HG02970 (cell line): ENCODE measurements at regions not wholly inside any gene's neighbourhood (a gene's known extent, or its start where the extent isn't known, plus 50 kb on each side); places are given as distances from the start of the nearest gene placed in this dataset.

ENCODE experiments used
- ATAC-seq: cut with Tn5 transposase; IDR thresholded peaks from one replicate; pipeline ENCODE4 v1.9.1; 2021; ENCODE audit warnings: mild to moderate bottlenecking, moderate library complexity, moderate number of reproducible peaks; ENCODE audit not compliant: unreplicated experiment, low FRiP score

DNA sequence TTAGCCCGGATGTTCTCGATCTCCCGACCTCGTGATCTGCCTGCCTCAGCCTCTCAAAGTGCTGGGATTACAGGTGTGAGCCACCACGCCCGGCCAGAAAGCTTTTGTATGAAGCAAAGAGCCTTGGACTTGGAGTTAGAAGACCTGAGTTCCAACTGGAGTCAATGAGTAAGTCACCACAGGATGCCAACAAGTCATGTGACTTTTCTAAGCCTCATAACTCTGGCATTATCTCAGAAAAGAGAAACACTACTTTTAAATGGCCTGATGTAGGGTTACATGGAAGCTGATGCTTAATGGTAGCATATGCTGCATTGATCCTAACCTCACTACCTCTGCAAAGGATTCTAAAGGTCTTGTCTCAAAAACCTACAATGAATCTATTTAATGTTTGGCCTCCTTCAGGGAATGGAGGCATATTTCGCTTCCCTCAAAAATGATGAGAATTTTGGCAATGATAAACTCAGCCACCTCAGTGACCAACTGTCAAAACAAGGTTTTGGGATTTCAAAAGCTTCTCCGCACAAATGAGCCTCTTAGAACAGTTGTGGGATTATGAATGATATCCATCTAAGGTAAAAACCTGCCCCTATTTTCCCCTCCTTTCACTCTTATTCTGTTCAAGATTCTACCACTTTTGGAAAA lies 236.8 kb downstream of the ACTL7B start:
- no peak for ATAC-seq

DNA sequence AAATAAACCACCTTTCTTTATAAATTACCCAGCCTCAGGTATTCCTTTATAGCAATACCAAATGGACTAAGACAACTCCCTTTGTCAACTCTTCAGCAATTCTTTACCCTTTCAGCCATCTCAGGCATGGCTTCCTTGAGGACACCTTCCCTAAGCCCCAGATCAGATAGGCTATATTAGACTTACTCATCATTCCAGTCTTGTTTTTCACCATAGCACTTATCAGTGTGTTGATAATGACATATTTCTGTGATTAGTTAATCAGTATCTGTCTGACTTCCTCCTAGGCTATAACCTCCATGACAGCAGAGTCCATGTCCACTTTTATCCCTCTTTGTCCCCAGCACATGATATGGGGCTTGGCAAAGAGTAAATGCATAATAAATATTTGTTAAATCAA lies 238.1 kb downstream of the ACTL7B start:
- ATAC-seq = no peak

DNA sequence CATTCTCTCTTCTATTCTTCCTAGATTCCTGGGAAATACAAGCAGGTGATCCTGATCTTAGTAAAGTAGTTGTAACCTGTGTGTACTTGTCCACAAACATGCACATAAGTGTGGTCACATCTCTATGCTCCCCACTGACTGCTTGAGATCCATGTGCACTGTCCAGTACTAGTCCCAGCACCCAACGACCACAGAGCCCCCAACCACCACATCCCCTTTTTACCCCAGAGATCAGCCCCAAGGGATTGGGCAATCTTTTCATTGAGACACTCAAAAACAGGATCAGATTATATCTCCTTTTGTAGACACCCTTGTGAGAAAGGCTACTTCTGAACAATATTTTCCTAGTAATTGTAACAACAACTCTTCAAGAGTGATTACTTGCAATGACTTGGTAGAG lies 240.6 kb downstream of the ACTL7B start:
- no peak for ATAC-seq

DNA sequence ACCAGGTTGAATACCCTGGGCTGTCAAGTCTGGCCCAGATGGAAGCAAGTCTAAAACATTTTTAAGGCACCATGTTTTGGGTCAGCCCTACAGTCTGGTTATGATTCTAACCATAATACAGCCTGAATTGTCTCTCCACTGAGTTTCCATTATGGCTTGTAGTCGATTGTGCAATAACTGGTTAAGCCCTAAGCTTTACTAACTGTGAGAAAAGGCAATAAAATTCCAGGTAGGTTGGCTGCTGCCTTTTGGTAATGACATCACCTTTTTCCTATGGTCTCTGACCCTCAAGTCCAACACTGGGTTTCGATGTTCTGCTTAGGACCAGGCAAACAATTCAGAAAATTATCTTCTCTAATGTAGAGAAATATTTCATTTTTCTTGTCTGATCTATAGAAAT lies 243.3 kb downstream of the ACTL7B start:
- no peak for ATAC-seq

DNA sequence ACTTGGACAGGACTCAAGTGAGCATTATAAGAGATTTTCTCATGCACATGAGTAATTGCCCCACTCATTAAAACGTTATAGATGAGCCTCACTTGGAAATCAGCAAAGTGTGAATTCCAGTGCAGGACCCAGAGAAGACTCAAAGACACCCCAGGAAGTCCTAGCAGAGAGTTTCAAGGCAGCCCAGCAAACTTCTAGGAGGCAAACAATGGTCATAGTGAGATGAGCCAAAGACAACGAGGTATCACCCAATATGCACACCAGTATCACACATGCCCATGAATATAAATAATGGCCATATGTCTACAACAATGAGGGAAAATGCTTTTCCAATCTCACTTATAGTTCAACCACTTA lies 245.9 kb downstream of the ACTL7B start:
- ATAC-seq = no peak

DNA sequence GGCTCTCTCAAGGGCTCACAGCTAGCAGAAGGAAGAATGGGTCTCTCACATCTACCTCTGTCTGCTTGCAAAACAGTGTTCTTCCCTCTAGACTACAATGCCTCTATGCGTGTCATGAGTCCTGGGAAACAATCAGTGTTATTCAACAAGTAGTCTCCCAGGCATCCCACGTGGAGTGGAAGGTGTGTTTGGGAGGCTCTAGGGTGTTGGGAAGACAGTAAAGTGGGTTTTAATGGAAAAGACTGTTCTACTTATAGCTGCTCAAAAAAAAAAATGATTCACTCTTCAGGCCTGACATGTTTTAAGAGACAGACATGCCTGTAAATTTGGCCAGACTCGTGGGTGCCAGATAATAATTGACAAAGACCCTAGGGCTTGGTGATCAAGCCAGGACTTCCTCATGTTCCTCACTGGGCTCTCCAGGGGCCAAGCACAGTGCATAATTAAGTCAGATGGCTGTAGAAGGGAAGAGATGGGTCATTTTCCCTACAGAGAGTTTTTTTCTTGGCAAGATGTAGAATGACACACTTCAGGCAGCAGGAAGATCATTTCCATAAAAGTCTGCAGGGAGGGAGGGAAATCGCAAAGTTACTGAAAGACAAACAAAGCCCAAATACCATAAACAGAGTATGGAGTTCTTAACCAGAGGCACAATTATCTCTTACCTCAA lies 246.4 kb downstream of the ACTL7B start:
- ATAC-seq = no peak

DNA sequence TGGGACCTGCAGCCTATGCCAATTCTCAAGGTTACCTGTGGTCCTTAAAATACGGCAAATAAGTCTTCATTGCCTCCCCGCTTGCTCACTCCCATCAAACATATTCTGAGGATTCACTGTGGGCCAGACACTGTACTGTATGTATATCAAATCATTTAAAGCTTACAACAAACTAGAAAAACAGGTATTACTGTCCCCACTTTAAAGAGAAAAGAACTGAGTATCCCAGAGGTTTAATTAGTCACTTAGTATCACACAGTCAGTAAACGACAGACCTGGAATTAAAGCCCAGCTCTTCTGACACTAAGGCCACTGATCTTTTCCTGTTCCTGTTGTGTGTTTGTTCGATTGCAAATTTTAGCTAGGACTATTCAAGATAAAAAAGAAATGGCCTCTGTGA lies 248.2 kb downstream of the ACTL7B start:
- ATAC-seq = no peak

DNA sequence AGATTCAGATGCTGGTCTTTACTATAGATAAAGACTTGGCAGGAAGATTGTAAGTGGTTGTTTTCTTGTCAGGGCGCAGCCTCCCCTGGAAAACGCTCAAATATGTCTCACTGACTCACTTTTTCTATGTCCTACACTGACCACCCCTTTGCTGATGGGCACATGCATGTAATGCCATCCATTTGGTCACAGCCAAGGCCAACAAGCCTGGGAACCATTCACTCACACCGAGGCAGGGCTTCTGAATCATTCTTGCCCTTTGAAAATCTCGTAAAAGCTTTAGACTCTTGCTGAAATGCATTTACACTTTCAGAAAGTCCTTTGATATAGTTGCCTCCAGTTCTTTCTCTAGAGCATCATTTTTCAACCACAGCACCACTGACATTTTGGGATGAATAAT lies 249.4 kb downstream of the ACTL7B start:
- ATAC-seq = no peak

DNA sequence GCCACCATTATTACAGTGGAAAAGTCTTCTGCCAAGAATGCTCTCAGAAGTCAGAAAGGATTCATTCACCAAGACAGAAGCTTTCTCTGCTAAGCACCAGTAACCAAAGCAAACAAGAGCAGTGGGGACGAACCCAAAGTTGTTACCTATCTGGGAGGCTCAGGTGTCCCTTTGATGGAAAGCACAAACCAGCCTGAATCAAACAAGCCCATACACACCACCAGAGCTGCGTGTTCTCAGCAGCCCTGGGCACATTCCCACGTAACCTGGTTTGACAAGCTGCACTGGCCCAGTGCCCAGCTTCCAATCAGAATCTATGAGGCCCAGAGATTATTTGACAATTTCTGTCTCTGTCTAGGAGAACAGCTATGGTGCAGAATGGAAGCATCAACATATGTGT lies 252.6 kb downstream of the ACTL7B start:
- ATAC-seq = no peak

DNA sequence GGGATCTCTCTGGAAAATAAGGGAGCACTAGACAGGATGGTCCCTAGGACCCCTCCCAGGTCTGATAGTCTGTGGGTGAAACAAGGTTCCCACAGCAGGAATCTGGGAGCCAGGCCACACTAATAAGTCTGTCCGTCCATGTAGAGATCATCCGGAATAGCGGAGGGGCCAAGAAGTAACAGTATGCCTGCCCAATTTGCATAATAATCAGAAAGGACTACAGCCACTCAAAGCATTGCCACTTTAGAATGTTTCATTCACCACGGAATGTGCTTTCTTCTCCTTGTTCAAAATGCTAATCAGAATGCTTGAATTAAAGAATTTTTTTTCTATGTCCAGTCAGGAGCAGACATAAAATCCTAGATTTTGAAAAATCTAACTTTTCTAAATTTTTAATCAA lies 254.9 kb downstream of the ACTL7B start:
- no peak for ATAC-seq

DNA sequence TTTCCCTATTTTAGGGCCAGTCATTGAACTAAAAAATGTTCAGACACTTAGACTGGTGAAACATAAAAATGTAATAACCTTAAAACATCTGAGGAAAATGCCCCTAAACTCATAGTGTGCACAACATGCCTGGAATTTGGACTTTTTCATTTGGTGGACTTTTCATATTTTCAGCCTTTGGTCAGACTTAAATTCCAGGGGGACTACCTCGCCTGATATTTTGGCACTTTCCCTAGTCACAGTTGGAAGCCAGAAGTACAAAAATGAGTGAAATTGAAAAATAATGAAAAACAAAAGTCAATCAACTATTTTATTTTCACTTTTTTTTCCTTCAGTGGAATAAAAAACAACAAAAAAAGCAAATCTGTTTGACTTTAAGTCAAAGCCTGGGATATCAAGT lies 256.2 kb downstream of the ACTL7B start:
- ATAC-seq = no peak

DNA sequence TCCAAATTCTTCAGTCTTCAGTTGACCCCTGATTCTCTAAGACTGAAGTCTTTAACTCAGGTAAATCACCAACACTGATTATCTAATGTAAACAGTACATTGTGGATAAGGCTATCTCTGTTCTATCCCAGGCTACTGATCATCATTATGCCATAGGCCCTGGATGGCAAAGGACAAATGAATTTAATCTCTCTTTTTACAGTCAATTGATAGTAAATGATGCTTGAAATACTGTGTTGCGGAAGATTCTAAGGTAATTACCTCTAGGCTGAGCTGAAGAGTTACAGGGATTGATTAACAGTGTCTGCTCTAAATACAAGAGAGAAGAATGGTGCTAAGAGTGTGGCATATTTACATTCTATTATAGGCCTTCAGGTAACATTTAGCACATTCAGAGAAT lies 264.7 kb downstream of the ACTL7B start:
- no peak for ATAC-seq

DNA sequence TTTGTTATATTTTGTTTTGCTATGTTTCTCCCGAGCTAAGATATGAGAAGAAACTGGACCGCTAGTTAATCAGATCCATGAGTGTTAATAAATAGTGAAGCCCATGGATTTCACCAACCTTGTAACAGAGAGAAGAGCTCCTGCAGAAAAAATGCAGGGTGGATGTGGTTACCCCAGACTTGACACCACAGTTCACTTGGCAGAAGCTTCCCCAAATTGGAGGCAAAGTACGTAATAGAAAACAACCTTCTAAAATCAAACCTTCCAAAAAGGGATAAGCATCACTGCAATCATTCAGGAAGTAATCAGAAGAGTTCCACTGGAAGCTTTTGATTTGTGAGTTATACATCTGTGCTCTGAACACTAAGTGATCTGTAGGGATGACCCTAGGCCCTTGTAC lies 267.5 kb downstream of the ACTL7B start:
- no peak for ATAC-seq

DNA sequence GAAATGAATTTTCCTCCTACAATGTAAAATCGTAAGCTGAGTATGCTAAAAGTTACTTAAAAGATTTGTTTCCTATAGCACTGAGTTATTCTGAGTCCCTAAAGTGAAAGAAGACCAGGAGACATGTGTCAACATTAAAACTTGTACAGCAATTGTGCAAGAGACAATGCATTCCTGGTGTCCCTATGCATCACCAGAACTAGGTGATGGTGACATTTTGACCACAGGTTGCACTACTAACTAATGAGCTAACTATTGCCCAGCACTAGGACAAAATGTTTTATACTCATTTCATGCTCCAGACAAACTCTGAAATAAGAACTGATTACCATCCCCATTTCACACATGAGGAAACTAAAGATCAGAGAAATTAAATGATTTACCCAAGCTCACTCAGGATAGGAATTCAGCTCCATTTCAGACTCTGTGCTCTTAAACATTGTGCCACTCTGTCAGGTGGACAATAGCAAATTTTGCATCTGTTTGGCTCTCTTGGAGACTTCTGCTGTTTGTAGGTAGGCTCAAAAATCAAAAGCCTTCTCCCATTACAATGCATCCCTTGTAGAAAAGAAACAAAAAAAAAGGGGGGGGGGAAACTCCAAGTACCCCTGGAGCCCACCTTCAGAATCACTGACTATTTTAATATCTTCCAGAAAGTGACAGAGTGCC lies 269.2 kb downstream of the ACTL7B start:
- ATAC-seq = no peak

DNA sequence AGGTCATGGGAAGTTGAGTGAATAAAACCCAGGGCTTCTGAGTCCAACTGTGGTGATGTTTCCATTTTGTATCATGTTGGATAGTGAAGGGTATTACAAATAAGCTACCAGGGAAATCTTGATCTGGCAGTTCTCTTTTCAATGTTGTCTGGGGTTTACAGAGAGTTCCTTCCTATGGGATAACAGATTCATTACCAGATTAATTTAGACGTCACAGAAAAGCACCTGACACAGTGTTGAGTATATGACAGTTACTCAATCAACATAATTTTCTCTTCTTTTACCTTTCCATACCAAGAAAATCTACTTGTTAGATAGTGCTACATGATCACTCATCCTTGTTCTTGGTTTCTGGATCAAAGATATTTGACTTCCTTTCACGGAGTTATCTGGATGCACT lies 270.9 kb downstream of the ACTL7B start:
- no peak for ATAC-seq

DNA sequence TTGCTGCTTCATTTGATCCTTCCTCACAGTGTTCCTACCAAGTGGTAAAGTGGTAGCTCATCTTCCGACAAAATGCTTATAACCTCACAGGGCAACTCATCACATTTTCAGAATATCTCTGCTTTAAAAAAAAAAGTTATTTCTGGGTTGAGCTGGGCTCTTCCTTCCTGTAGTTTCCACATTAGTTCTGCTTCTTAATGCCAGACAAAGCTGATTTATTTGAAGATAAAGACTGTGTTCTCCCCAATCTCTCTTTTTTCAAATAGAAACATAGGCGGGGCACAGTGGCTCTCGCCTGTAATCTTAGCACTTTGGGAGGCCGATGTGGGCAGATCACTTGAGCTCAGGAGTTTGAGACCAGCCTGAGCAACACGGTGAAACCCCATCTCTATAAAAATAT lies 273.1 kb downstream of the ACTL7B start:
- no peak for ATAC-seq

DNA sequence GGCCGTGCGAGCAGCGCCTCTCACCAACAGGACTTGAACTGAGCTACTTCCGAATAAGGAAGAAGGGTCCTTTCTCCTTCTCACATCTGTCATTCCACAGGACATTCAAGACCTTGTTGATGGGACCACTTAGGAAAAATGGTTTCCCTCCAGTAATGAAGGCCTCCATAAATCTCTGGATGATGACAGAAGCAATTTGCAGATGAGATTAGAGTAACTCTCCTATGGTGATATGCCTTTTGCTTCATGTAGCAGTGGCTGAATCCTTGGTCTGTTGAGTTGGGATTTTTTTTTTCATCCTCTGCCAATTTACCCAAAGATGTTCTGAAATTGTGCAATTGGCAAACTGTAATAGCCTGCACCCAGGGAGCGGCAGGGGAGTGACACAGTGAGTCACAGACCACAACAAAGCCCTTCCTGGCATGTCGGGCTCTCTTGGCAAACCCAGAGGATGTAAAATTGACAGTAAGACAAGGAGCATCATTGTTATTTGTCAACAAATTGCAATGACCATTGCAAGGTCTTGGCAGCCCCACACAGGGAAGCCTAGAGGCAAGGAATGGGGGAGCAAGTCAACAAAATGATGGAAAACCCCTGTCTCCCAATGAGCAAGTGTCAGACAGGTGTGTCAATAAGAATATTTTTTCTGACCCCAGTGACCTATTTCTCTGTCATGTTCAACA lies 275.9 kb downstream of the ACTL7B start:
- ATAC-seq = no peak

DNA sequence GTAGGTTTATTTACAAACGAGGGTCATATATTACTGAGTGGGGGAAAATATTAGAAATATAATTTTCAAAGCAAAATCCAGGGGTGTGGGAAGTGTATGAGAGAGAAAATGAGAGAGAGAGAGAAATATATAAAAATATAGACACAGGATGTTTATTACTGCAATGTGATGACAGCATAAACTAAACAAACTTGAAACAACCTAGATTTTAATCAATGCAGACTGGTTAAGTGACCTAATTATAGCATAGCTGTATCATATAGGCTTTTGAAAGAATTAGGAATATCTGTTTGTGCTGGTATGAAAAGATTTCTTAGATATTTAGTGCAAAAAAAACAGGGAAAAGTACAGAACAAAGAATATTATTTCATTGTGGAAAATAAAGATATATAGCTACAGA lies 280.5 kb downstream of the ACTL7B start:
- ATAC-seq = no peak

DNA sequence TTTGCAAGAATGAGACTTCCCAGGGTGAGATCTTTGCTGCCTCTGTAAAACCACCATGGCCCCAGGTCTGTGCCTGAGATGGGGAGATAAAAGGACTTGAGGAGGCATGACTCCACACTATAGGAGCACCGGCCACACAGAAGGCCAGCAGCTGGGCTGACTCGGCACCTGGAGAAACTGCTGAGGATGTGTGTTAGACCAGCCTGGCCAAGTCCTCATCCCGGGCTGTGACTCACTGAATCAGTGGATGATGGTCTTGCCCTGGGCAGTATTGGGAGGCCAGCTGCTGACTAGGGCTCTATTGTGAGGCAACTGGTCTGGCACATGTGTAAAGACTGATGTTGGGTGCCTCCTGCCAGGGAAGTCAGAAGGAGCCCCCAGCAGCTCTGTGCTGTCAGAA lies 286.2 kb downstream of the ACTL7B start:
- ATAC-seq = no peak

DNA sequence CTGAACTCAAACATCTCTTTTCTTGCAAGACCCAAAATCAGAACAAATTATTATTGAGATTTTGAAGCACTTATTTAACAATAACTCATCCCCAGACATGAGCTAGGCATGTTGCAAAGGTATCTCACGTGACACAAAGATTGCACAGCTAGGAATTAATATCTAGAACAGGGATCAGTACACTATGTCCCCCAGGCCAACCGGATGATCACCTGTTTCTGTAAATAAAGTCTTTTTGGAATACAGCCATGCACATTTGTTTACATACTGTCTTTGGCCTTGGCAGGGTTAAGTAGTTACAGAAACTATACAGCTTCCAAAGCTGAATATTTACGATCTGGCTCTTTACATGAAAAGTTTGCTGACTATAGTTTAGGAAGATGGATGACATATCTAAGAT lies 287.7 kb downstream of the ACTL7B start:
- no peak for ATAC-seq

DNA sequence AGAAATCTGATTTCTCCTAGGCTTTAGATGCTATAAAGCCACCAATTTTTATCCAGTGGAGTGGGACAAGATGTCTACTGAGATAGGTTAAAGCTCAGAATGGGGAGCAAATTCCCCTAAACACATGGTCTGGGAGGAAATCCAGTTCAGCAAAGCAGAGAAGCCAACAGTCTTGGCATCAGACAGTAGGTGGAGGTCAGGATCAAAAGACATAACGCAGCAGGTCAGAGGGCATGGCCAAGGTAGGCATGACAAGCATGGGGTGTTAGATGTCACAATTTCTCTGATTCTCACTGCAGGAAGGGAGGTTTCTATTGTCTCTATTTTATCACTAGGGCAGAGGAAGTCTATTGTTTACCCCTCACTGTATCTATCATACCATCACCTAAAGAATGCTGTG lies 288.2 kb downstream of the ACTL7B start:
- ATAC-seq = no peak
